ENCODE measurements at regions not wholly inside any gene's neighbourhood (a gene's known extent, or its start where the extent isn't known, plus 50 kb on each side); places are given as distances from the start of the nearest gene placed in this dataset.

GRCh38 chr2:234438305-234438977, 58.4 kb downstream of the ARL4C start:
- in situ Hi-C loops (cut with MboI; ENCODE audit: low sequenced_read_pairs), result no loop called here

- in situ Hi-C loops (cut with MboI; ENCODE audit: low sequenced_read_pairs), result no loop called here
Observed at GRCh38 chr2:234437642-234438304, 59.1 kb downstream of the ARL4C start.

GRCh38 chr2:234436482-234436837, 60.4 kb downstream of the ARL4C start:
- in situ Hi-C loops (cut with MboI; ENCODE audit: low sequenced_read_pairs), result no loop called here

GRCh38 chr2:234435836-234436481, 60.9 kb downstream of the ARL4C start:
- in situ Hi-C loops (cut with MboI; ENCODE audit: low sequenced_read_pairs), result no loop called here

- in situ Hi-C loops (cut with MboI; ENCODE audit: low sequenced_read_pairs), result no loop called here
Observed at GRCh38 chr2:234433201-234433600, 63.7 kb downstream of the ARL4C start.

- in situ Hi-C loops (cut with MboI; ENCODE audit: low sequenced_read_pairs), result no loop called here
Observed at GRCh38 chr2:234430871-234431270, 66.0 kb downstream of the ARL4C start.

- in situ Hi-C loops (cut with MboI; ENCODE audit: low sequenced_read_pairs), result no loop called here
Observed at GRCh38 chr2:234429265-234429664, 67.6 kb downstream of the ARL4C start.

GRCh38 chr2:234427081-234428061, 69.5 kb downstream of the ARL4C start:
- in situ Hi-C loops (cut with MboI; ENCODE audit: low sequenced_read_pairs), result no loop called here

GRCh38 chr2:234426616-234427015, 70.3 kb downstream of the ARL4C start:
- in situ Hi-C loops (cut with MboI; ENCODE audit: low sequenced_read_pairs), result no loop called here

- in situ Hi-C loops (cut with MboI; ENCODE audit: low sequenced_read_pairs), result no loop called here
Observed at GRCh38 chr2:234425639-234426603, 71.0 kb downstream of the ARL4C start.

- in situ Hi-C loops (cut with MboI; ENCODE audit: low sequenced_read_pairs), result no loop called here
Observed at GRCh38 chr2:234423884-234424283, 73.0 kb downstream of the ARL4C start.

GRCh38 chr2:234422981-234423431, 73.9 kb downstream of the ARL4C start:
- in situ Hi-C loops (cut with MboI; ENCODE audit: low sequenced_read_pairs), result no loop called here

- in situ Hi-C loops (cut with MboI; ENCODE audit: low sequenced_read_pairs), result no loop called here
Observed at GRCh38 chr2:234422273-234422732, 74.6 kb downstream of the ARL4C start.

GRCh38 chr2:234420408-234420807, 76.5 kb downstream of the ARL4C start:
- in situ Hi-C loops (cut with MboI; ENCODE audit: low sequenced_read_pairs), result no loop called here

GRCh38 chr2:234419726-234420125, 77.2 kb downstream of the ARL4C start:
- in situ Hi-C loops (cut with MboI; ENCODE audit: low sequenced_read_pairs), result no loop called here

- in situ Hi-C loops (cut with MboI; ENCODE audit: low sequenced_read_pairs), result no loop called here
Observed at GRCh38 chr2:234415706-234416105, 81.2 kb downstream of the ARL4C start.

GRCh38 chr2:234414596-234414995, 82.3 kb downstream of the ARL4C start:
- in situ Hi-C loops (cut with MboI; ENCODE audit: low sequenced_read_pairs), result no loop called here

- in situ Hi-C loops (cut with MboI; ENCODE audit: low sequenced_read_pairs), result no loop called here
Observed at GRCh38 chr2:234412726-234413125, 84.2 kb downstream of the ARL4C start.

GRCh38 chr2:234411793-234412192, 85.1 kb downstream of the ARL4C start:
- in situ Hi-C loops (cut with MboI; ENCODE audit: low sequenced_read_pairs), result no loop called here

GRCh38 chr2:234410526-234410925, 86.4 kb downstream of the ARL4C start:
- in situ Hi-C loops (cut with MboI; ENCODE audit: low sequenced_read_pairs), result no loop called here

All from HL-60/S4 treated with phorbol 12-myristate 13-acetate at 8.2 ng/mL for 4 days and 3 days (cell line).